ENCODE measurements at regions not wholly inside any gene's neighbourhood (a gene's known extent, or its start where the extent isn't known, plus 50 kb on each side); places are given as distances from the start of the nearest gene placed in this dataset.
A peak's percentile ranks its signal among the peaks of the same experiment; 100 is the strongest.

- intact Hi-C loops (cut with DNase I), result no loop called here
- no peaks in the 10 kb centered on the region for H3K9me3 ChIP-seq (ENCODE audit: control insufficient read depth in 2 of 3, insufficient read depth in 1 of 3, low read length in 3 of 3)
- H3K4me1 ChIP-seq (ENCODE audit: control insufficient read depth in 2 of 3, insufficient read depth in 2 of 3, low read depth in 1 of 3, low read length in 3 of 3), result peaks cover 0 to 22% (median 21%) of the 10 kb centered on the region in 3 donors
- no peak for TF ChIP-seq CTCF (IDR thresholded peaks at IDR 0.05; ENCODE audit: borderline replicate concordance, extremely low read depth, insufficient read depth)
- DNase-seq, result peak in 4 of 5 donors; percentile 72 to 90 (median 80)
- FAIRE-seq, result no peak
- H3K9ac ChIP-seq (ENCODE audit: low read length in 3 of 3), result peak overlapping the region in 2 of 3 donors; percentile 32 to 71
- peak overlapping the region; percentile 65 to 71 for H3K27ac ChIP-seq (ENCODE audit: low read depth in 2 of 2, low read length in 2 of 2)
- H3K27me3 ChIP-seq (ENCODE audit: control insufficient read depth, insufficient read depth, low read length), result no peaks in the 10 kb centered on the region
- no peak overlapping the region for H3K4me3 ChIP-seq (ENCODE audit: low read length in 3 of 3)
- no peaks in the 10 kb centered on the region for H3K36me3 ChIP-seq (ENCODE audit: control insufficient read depth in 2 of 3, insufficient read depth in 3 of 3, low read length in 3 of 3)
Observed at GRCh38 chr3:127043041-127043641, 60.2 kb downstream of the PLXNA1 start.

DNA sequence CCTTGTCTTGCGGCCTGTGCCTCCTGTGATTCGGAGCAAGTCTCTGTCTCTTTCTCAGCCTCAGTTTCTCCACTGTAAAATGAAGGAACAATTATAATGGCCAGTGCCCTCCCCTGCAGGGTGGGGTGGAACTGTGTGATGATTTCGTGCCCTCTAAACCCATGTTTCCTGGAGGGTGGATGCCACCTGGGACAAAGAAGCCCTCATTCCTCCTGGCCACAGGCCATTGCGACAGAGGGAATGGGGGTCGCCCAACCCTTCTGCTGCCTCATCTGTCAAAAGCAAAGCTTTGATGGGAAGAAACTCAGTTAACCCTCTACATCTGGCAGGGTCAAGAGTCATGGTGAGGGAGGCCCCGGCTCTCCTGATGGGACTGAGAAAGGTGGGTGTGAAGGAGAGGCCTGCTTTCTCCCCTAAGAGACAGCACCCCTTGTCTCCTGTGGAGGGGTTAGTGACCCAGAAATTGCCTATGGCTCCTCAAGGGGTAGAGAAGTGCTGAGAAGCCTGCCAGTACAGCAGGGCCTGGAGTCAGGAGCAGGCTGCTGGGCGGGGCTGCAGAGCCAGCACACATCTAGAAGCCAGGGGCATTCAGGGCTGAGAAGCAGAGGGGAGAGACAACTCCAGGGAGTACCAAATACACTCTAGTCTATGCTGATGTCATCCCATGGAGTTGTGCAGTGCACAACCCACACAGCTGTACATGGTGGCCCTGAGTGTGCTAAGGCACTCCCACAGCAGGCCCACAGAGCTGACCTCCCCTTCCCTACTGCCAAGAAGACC lies 61.0 kb downstream of the PLXNA1 start:
- intact Hi-C loops (cut with DNase I), result no loop called here
- DNase-seq (no peak), FAIRE-seq (no peak)

GRCh38 chr3:127044996-127045395 lies 62.1 kb downstream of the PLXNA1 start:
- Histone ChIP-seq H3K4me3 (ENCODE audit: low read length in 3 of 3) (no peak overlapping the region), H3K9ac (ENCODE audit: low read length in 3 of 3) (no peak overlapping the region), H3K36me3 (ENCODE audit: control insufficient read depth in 2 of 3, insufficient read depth in 3 of 3, low read length in 3 of 3) (no peaks in the 10 kb centered on the region), H3K27ac (ENCODE audit: low read depth in 2 of 2, low read length in 2 of 2) (no peak overlapping the region), H3K4me1 (ENCODE audit: control insufficient read depth in 2 of 3, insufficient read depth in 2 of 3, low read depth in 1 of 3, low read length in 3 of 3) (peaks cover 0 to 22% (median 21%) of the 10 kb centered on the region in 3 donors), H3K9me3 (ENCODE audit: control insufficient read depth in 2 of 3, insufficient read depth in 1 of 3, low read length in 3 of 3) (no peaks in the 10 kb centered on the region), H3K27me3 (ENCODE audit: control insufficient read depth, insufficient read depth, low read length) (no peaks in the 10 kb centered on the region)
- intact Hi-C loops (cut with DNase I), result no loop called here
- no peak for TF ChIP-seq CTCF (IDR thresholded peaks at IDR 0.05; ENCODE audit: borderline replicate concordance, extremely low read depth, insufficient read depth)
- DNase-seq, result peak in 4 of 5 donors; percentile 31 to 78 (median 43)
- FAIRE-seq, result no peak

More for the DNA sequence above, 61.0 kb downstream of the PLXNA1 start:
- no peak for TF ChIP-seq CTCF (IDR thresholded peaks at IDR 0.05; ENCODE audit: borderline replicate concordance, extremely low read depth, insufficient read depth)
- Histone ChIP-seq H3K9me3 (ENCODE audit: control insufficient read depth in 2 of 3, insufficient read depth in 1 of 3, low read length in 3 of 3) (no peaks in the 10 kb centered on the region), H3K4me3 (ENCODE audit: low read length in 3 of 3) (no peak overlapping the region), H3K27me3 (ENCODE audit: control insufficient read depth, insufficient read depth, low read length) (no peaks in the 10 kb centered on the region), H3K4me1 (ENCODE audit: control insufficient read depth in 2 of 3, insufficient read depth in 2 of 3, low read depth in 1 of 3, low read length in 3 of 3) (peaks cover 0 to 22% (median 21%) of the 10 kb centered on the region in 3 donors), H3K9ac (ENCODE audit: low read length in 3 of 3) (peak overlapping the region in 1 of 3 donors; percentile 71), H3K36me3 (ENCODE audit: control insufficient read depth in 2 of 3, insufficient read depth in 3 of 3, low read length in 3 of 3) (no peaks in the 10 kb centered on the region), H3K27ac (ENCODE audit: low read depth in 2 of 2, low read length in 2 of 2) (peak overlapping the region; percentile 23 to 71)

All from kidney (tissue), 13 donors.